ENCODE measurements at regions not wholly inside any gene's neighbourhood (a gene's known extent, or its start where the extent isn't known, plus 50 kb on each side); places are given as distances from the start of the nearest gene placed in this dataset.

DNA sequence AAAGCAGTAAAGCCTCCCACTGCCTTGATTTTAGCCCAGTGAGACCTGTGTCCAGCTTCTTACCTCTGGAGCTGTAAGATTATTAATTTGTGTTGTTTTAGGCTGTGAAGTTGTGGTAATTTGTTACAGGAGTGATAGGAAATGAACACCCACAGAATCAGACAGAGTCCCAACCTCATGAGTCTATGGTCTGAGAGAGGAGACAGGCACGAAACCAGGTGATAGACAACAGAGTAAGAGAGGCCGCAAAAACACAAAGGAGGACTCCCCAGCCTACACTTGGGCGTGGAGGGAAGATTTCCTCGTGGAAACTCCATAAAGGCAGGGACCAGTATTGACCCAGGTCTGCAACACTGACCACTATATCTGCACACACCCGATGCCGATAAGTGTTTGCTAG is 234.6 kb upstream of the JUN start:
- H3K4me1 ChIP-seq (ENCODE audit: control insufficient read depth, insufficient read depth, low read length) = peaks cover 13% of the 10 kb centered on the region

DNA sequence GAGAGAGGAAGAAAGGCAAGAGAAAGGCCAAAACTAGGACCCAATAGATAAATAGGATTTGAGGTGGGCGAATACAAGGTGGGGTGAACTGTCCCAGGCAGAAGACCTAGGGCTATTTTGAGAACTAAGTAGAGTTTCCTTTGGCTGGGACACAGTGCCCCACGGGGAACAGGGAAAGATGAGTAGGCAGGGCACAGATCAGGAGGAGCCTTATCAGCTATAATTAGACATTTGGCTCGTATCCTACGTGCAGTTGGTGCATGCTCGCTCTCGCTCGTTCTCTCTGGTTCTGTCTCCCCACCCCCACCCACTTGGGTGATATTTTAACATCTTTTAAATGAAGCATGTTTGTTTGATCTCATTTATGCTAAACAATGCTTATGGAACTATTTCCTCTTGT is 235.0 kb upstream of the JUN start:
- intact Hi-C loops (cut with DNase I) = loop anchor here in 1 of 4 donors (10.0 kb wide), 1 partner anchor 234 kb away; the partner anchor contains the start of gene JUN
- 65% methylated on average over 7 of the region's 7 CpGs for WGBS

More for the DNA sequence above, 234.6 kb upstream of the JUN start:
- H3K27ac ChIP-seq (ENCODE audit: low read length) = peak overlapping the region; percentile 98
- no peaks in the 10 kb centered on the region for H3K9me3 ChIP-seq (ENCODE audit: control insufficient read depth, low read length)
- DNase-seq = no peak
- no peak overlapping the region for H3K4me3 ChIP-seq (ENCODE audit: low read length)
- WGBS = 81% methylated on average over 6 of the region's 6 CpGs
- ATAC-seq = no peak
- no peaks in the 10 kb centered on the region for H3K27me3 ChIP-seq (ENCODE audit: control insufficient read depth, insufficient read depth)
- intact Hi-C loops (cut with DNase I) = loop anchor here in 1 of 4 donors (10.0 kb wide), 1 partner anchor 234 kb away; the partner anchor contains the start of gene JUN

DNA sequence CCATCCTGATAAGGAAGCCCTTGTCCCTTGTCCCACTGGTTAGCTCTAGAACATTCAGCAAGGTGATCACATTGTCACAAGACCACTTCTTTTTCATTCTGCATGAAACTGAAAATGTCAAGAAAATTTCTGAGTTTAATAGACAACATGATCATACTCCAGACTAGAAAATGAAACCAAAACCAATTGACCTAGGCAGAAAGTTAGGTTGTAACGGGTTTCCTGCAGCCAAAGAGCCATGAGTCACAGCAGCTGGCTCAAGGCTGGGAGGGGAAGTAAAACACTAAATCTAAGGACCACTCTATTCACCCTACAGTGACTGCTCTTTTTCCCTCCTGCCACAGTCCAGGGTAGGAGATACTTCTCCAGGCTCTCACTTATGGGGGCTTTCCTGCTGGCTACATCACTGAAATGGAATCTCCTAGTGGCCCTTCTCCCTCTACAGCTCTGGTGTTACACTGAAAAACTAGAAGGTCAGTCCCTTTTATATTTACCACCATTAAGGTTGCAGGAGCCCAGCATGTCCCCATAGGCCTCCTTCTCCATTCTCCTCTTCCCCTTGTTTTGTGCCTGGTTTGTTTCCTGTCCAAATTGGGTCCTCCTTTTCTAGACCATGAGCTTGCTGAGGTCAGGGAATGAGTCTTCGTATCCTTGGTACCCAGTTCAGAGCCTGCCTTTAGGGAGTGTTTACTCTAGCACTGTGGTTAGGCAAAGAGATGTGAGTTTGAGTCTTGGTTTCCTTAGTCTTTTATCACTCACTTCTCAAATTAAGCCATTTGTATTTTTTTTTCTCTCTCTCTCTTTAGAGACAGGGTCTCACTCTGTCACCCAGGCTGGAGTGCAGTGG is 236.5 kb upstream of the JUN start:
- no peaks in the 10 kb centered on the region for H3K9me3 ChIP-seq (ENCODE audit: control insufficient read depth, low read length)
- intact Hi-C loops (cut with DNase I) = no loop called here
- H3K4me3 ChIP-seq (ENCODE audit: low read length) = peak overlapping the region; percentile 30
- peak overlapping the region; percentile 91 for H3K27ac ChIP-seq (ENCODE audit: low read length)
- peaks cover 10% of the 10 kb centered on the region for H3K4me1 ChIP-seq (ENCODE audit: control insufficient read depth, insufficient read depth, low read length)
- H3K27me3 ChIP-seq (ENCODE audit: control insufficient read depth, insufficient read depth) = no peaks in the 10 kb centered on the region
- 50% methylated on average over 2 of the region's 2 CpGs for WGBS
- ATAC-seq = peak; percentile 79 to 87
- DNase-seq = peak in 2 of 3 donors; percentile 58 to 79

More for the DNA sequence above, 235.0 kb upstream of the JUN start:
- peak; percentile 21 to 62 (median 55) for DNase-seq
- H3K27me3 ChIP-seq (ENCODE audit: control insufficient read depth, insufficient read depth) = no peaks in the 10 kb centered on the region
- H3K4me1 ChIP-seq (ENCODE audit: control insufficient read depth, insufficient read depth, low read length) = peaks cover 13% of the 10 kb centered on the region
- peak; percentile 77 to 79 for ATAC-seq
- H3K9me3 ChIP-seq (ENCODE audit: control insufficient read depth, low read length) = no peaks in the 10 kb centered on the region
- peak overlapping the region; percentile 98 for H3K27ac ChIP-seq (ENCODE audit: low read length)
- no peak overlapping the region for H3K4me3 ChIP-seq (ENCODE audit: low read length)

DNA sequence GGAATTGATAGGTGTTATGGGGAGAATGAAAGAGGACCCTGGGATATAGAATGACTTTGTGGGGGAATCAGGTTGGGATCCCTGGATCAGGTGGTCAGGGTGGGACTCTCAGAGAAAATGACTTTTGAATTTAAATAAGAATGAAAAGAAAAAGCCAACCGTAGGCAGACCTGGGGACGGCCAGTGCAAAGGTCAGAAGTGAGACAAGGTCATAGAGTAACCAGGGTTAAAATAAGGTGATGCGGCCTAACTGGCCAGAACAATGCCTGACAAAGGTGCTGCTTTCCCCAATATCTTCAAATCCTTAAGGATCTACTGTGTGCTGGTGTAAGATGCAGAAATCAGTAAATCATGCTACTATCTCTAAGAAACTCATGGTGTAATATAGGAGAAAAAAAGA is 238.4 kb upstream of the JUN start:
- no peak for ATAC-seq
- H3K27me3 ChIP-seq (ENCODE audit: control insufficient read depth, insufficient read depth) = no peaks in the 10 kb centered on the region
- peaks cover 10% of the 10 kb centered on the region for H3K4me1 ChIP-seq (ENCODE audit: control insufficient read depth, insufficient read depth, low read length)
- no peak overlapping the region for H3K27ac ChIP-seq (ENCODE audit: low read length)
- no peaks in the 10 kb centered on the region for H3K9me3 ChIP-seq (ENCODE audit: control insufficient read depth, low read length)
- H3K4me3 ChIP-seq (ENCODE audit: low read length) = no peak overlapping the region
- intact Hi-C loops (cut with DNase I) = no loop called here
- DNase-seq = no peak
- WGBS = 99% methylated on average over 3 of the region's 3 CpGs

DNA sequence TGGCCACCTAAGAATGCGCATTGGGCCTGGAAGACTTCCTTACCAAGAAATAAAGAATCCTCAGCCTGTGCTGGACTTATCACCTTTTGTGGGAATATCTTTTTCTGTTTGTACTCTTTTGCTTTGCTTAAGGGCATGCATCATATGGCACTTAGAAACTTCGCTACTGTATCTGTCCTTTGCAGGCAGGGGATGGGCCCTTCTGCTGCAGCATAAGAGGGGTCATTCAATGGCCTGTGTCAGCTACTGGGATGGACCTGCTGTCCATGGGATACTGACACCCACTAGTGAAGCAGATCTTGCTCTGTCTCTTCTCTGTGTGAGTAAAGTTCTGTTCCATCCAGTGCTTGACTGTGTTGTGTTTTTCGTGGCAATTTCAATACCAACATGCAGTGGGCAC is 239.0 kb upstream of the JUN start:
- intact Hi-C loops (cut with DNase I) = no loop called here
- ATAC-seq = no peak
- H3K27me3 ChIP-seq (ENCODE audit: control insufficient read depth, insufficient read depth) = no peaks in the 10 kb centered on the region

DNA sequence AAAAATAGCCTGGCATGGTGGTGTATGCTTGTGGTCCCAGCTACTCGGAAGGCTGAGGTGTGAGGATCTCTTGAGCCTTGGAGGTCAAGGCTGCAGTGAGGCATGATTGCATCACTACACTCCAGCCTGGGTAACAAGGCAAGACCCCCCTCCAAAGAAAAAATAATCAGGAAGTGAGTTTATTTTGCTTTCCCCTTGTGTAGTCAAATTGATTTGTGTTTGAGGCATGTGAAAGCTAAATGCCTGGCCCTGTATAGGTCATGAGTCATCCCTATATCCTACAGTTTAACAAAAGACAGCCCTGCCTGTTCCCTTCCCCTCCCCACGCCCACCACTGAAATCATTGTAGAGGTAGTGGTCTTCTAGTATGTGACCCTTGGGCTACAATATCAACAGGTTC is 241.4 kb upstream of the JUN start:
- H3K27me3 ChIP-seq (ENCODE audit: control insufficient read depth, insufficient read depth) = no peaks in the 10 kb centered on the region
- ATAC-seq (no peak), DNase-seq (no peak)
- H3K9me3 ChIP-seq (ENCODE audit: control insufficient read depth, low read length) = no peaks in the 10 kb centered on the region
- no peak overlapping the region for H3K4me3 ChIP-seq (ENCODE audit: low read length)
- H3K4me1 ChIP-seq (ENCODE audit: control insufficient read depth, insufficient read depth, low read length) = peaks cover 4% of the 10 kb centered on the region
- WGBS = 98% methylated on average over 2 of the region's 2 CpGs
- intact Hi-C loops (cut with DNase I) = no loop called here
- H3K27ac ChIP-seq (ENCODE audit: low read length) = no peak overlapping the region

More for the DNA sequence above, 239.0 kb upstream of the JUN start:
- Histone ChIP-seq H3K4me3 (ENCODE audit: low read length) (no peak overlapping the region), H3K27ac (ENCODE audit: low read length) (no peak overlapping the region), H3K4me1 (ENCODE audit: control insufficient read depth, insufficient read depth, low read length) (peaks cover 10% of the 10 kb centered on the region), H3K9me3 (ENCODE audit: control insufficient read depth, low read length) (no peaks in the 10 kb centered on the region)
- WGBS = 98% methylated on average over 3 of the region's 3 CpGs
- DNase-seq = no peak

DNA sequence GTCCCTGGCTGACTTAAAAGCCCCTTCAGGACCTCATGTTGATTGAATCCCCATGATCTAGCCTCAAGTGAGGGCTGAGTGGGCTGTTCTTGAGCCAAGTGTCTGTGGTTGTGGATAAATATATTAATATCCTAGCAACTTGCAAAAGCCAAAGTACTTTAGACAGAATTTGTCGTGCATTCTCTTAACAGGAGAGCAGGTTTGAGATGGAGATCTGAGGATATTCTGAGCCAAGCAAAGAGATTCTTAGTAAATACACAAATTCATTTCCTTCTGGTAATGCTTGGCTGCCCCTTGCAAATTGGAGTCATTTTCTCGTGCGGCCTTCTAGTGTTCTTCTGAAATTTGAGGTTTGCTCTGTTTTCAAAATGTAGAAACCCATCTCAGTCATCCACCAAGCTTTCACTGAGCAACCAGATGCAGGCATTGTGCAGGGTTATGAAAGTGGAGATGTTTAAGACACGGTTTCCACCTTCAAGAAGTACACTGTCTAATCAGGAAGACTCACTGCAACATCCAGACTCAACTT is 242.1 kb upstream of the JUN start:
- H3K4me1 ChIP-seq (ENCODE audit: control insufficient read depth, insufficient read depth, low read length) = no peaks in the 10 kb centered on the region
- H3K9me3 ChIP-seq (ENCODE audit: control insufficient read depth, low read length) = no peaks in the 10 kb centered on the region
- H3K27me3 ChIP-seq (ENCODE audit: control insufficient read depth, insufficient read depth) = no peaks in the 10 kb centered on the region
- intact Hi-C loops (cut with DNase I) = no loop called here
- no peak for ATAC-seq
- no peak overlapping the region for H3K27ac ChIP-seq (ENCODE audit: low read length)
- WGBS = 84% methylated on average over 4 of the region's 4 CpGs
- H3K4me3 ChIP-seq (ENCODE audit: low read length) = no peak overlapping the region
- DNase-seq = no peak

DNA sequence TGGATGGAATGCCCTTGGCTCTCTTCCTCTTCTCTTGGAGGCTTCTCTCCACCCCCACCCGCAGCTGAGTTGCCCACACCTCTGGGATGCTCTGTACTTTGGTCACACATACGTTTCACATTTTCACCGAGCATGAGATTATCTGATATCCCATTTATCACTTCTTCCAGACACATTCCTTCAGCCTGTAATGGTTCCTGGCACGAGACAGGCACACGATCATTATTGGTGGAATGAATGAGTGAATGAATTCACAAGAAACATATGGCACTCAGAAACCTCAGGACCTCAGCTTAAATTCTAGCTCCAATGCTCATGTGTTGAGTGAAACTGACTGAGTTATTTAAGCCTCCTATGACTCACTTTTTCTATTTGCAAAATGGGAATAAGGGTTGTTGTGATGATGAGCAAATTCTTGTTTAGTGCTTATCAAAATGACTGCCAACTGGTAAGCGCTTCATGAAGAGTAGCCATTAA is 242.7 kb upstream of the JUN start:
- no peaks in the 10 kb centered on the region for H3K9me3 ChIP-seq (ENCODE audit: control insufficient read depth, low read length)
- DNase-seq (no peak), ATAC-seq (no peak)
- WGBS = 85% methylated on average over 6 of the region's 6 CpGs
- intact Hi-C loops (cut with DNase I) = no loop called here
- no peaks in the 10 kb centered on the region for H3K4me1 ChIP-seq (ENCODE audit: control insufficient read depth, insufficient read depth, low read length)
- H3K27ac ChIP-seq (ENCODE audit: low read length) = no peak overlapping the region
- no peak overlapping the region for H3K4me3 ChIP-seq (ENCODE audit: low read length)
- no peaks in the 10 kb centered on the region for H3K27me3 ChIP-seq (ENCODE audit: control insufficient read depth, insufficient read depth)

DNA sequence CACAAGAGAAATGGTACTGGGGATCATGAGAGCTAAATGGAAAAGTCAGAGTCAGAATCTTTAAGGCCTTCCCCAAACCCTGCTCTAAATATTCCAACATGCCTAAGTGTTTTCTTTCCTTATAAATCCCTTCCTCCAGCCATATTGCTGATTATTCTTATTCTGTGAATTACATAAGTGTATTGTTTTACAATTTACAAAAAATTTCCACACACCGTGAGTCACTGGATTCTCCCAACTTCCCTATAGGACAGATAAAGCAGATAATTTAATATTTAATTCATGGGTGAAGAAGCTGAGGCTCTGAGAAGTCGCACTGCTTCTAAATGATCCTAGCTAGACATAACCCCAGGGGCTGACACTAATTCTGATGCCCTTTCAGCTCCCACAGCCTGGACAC is 243.3 kb upstream of the JUN start:
- Histone ChIP-seq H3K27me3 (ENCODE audit: control insufficient read depth, insufficient read depth) (no peaks in the 10 kb centered on the region), H3K4me1 (ENCODE audit: control insufficient read depth, insufficient read depth, low read length) (no peaks in the 10 kb centered on the region), H3K4me3 (ENCODE audit: low read length) (no peak overlapping the region), H3K27ac (ENCODE audit: low read length) (no peak overlapping the region), H3K9me3 (ENCODE audit: control insufficient read depth, low read length) (no peaks in the 10 kb centered on the region)
- intact Hi-C loops (cut with DNase I) = no loop called here
- DNase-seq (no peak), ATAC-seq (no peak)
- 88% methylated on average over 2 of the region's 2 CpGs for WGBS

DNA sequence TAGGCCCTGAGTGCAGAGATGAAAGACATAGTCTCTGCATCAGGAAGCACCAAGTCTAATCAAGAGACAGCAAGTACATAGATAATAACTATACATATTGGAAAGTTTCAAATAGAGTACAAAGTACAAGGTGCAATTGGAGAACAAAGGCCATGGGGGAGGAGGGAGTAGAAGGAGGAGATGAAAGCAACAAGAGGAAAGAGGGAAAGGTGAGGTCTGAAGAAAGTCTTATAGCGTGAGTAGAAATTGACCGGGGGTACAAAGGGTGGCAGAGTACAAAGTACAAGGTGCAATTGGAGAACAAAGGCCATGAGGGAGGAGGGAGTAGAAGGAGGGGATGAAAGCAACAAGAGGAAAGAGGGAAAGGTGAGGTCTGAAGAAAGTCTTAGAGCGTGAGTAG is 244.2 kb upstream of the JUN start:
- DNase-seq = no peak
- no peak for ATAC-seq
- Histone ChIP-seq H3K4me1 (ENCODE audit: control insufficient read depth, insufficient read depth, low read length) (no peaks in the 10 kb centered on the region), H3K9me3 (ENCODE audit: control insufficient read depth, low read length) (no peaks in the 10 kb centered on the region), H3K4me3 (ENCODE audit: low read length) (no peak overlapping the region), H3K27ac (ENCODE audit: low read length) (no peak overlapping the region), H3K27me3 (ENCODE audit: control insufficient read depth, insufficient read depth) (no peaks in the 10 kb centered on the region)
- WGBS = 99% methylated on average over 3 of the region's 3 CpGs
- intact Hi-C loops (cut with DNase I) = no loop called here

DNA sequence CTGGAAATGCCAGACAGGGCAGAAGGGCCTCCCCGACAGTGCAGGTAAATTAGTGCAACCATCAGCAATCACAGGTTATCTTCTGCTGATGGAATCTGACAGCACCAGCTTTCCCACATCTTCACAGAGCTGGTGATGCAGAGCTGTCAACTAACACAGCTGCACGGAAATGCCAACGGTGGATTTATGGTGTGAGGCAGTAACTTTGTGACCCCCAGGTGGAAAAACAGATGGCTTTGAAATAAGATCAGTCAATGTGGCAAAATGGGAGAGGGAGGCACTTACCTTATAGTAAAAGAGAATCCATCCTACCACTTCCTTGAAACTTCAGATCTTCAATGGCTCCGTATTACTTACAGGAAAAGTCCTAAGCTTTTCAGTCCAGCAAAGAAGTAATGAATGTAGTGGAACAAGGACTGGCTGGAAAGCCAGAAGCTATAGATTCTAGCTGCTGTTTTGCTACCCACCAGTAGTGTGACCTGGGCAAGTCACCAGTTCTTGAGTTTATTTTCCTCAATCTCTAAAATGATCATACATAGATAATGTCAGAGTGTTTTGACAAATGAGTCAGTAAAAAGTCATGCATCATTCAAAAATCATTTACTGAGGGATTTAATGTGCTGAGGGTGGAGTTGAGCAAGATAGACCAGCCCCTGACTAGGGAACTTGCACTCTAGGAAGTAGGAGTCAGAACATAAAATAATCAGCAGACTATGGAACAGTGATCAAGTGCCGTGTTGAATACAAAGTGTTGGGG is 245.7 kb upstream of the JUN start:
- Histone ChIP-seq H3K4me1 (ENCODE audit: control insufficient read depth, insufficient read depth, low read length) (no peaks in the 10 kb centered on the region), H3K4me3 (ENCODE audit: low read length) (no peak overlapping the region), H3K27ac (ENCODE audit: low read length) (no peak overlapping the region), H3K27me3 (ENCODE audit: control insufficient read depth, insufficient read depth) (no peaks in the 10 kb centered on the region), H3K9me3 (ENCODE audit: control insufficient read depth, low read length) (no peaks in the 10 kb centered on the region)
- DNase-seq = no peak
- no peak for ATAC-seq
- 77% methylated on average over 5 of the region's 5 CpGs for WGBS
- intact Hi-C loops (cut with DNase I) = no loop called here

All from right cardiac atrium (tissue), 5 donors.